GM12892 (cell line): ENCODE measurements at regions not wholly inside any gene's neighbourhood (a gene's known extent, or its start where the extent isn't known, plus 50 kb on each side); places are given as distances from the start of the nearest gene placed in this dataset.

Source experiments
- DNase-seq: peaks from one replicate; pipeline ENCODE4 v3.0.0; 2011; ENCODE audit not compliant: insufficient read length
- FAIRE-seq: peaks from 2 replicates; lab custom pipeline; 2011; peaks lifted over from hg19 to GRCh38; lab: Jason Lieb, UNC
- POLR2A ChIP-seq: IDR thresholded peaks from 2 replicates; pipeline ENCODE4 v1.6.1; 2011; ENCODE audit warnings: low read depth, low read length, control low read depth
- POLR2AphosphoS5 ChIP-seq: IDR thresholded peaks from 2 replicates; pipeline ENCODE4 v1.6.1; 2011; ENCODE audit warnings: low read depth, low read length, control low read depth
- TAF1 ChIP-seq: IDR thresholded peaks from 2 replicates; pipeline ENCODE4 v1.6.1; 2011; ENCODE audit warnings: low read depth, mild to moderate bottlenecking, control low read depth, low read length, borderline replicate concordance

DNA sequence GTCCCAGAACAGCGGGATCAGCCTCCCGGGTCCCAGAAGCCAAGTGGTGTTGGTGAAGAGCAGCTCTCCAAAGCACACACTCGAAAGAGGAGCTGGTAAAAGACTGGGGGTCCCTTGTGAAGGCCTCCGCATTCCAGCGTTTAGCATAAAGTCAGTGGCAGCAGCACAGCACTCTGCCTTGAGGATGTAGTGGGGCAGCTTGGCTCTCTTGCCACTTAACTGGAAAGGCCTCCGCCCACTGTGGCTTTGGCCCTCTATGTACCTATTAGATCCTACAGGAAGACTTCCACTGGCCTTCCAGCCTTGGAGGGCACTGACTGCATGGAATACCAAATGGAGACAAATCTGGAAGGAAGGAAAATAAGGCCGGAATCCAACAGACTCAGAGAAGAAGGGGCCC is 1455.3 kb downstream of the BRD1 start:
- no peak for TF ChIP-seq TAF1
- no peak for TF ChIP-seq POLR2AphosphoS5
- TF ChIP-seq POLR2A: no peak
- FAIRE-seq (no peak), DNase-seq (no peak)

DNA sequence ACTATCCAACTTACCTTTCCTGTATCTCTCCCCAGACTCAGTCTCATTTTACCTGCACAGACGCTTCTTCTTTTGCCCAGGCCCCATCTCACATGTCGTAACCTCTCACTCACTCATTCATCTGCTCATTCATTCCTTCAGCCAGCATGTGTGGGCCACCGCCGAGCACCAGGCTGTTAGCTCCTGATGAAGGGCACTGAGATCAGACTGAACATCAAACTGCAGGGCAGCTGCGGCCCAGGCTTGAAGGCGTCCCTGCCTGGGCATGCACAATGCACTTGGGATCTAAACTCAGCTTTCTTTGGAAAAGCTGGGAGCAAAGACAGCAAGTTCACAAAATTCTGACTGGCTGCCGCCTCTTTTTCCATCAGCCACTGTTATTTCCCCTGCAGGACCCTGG is 1456.3 kb downstream of the BRD1 start:
- TF ChIP-seq POLR2A (no peak), TAF1 (no peak), POLR2AphosphoS5 (no peak)
- no peak for FAIRE-seq
- DNase-seq: no peak

DNA sequence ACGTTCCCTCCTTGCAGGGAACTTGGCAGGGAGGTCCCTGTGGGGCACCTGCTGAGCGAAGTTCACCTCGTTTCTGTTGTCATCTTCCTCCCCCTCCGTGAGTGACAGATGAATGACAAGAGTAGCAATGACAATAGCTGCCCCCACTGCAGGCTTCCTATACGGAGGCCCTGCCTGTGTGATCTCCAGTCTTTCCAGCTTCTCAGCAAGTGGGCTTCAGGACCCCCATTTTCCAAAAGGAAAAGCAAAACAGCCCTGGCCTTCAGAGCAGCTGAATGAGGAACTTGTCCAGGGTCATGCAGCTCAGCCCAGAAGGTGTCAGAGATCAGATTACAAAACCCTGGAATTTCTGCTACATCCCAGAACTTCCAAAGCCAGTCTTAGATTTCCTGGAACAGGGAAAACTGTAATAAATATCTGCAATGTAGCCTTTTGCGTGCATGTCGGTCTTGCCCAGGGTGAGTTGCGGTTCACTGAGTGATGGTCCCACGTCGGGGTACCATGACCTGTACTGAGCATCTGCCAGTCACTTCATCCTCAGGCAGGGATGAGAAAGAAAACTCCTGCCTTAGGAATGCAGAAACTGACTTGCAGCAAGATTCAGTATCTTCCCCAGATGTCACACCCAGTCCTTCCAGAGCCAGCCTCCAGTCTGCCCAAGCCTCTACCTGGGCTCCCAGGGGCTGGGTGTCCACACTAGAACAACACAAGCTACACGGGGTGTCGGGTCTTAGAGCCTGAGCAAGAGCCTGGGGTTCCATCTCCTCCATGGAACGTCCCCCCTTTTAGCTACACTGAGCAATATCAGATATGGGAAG is 1457.0 kb downstream of the BRD1 start:
- FAIRE-seq (no peak), DNase-seq (no peak)
- no peak for TF ChIP-seq POLR2A
- TF ChIP-seq TAF1: no peak
- TF ChIP-seq POLR2AphosphoS5: no peak

DNA sequence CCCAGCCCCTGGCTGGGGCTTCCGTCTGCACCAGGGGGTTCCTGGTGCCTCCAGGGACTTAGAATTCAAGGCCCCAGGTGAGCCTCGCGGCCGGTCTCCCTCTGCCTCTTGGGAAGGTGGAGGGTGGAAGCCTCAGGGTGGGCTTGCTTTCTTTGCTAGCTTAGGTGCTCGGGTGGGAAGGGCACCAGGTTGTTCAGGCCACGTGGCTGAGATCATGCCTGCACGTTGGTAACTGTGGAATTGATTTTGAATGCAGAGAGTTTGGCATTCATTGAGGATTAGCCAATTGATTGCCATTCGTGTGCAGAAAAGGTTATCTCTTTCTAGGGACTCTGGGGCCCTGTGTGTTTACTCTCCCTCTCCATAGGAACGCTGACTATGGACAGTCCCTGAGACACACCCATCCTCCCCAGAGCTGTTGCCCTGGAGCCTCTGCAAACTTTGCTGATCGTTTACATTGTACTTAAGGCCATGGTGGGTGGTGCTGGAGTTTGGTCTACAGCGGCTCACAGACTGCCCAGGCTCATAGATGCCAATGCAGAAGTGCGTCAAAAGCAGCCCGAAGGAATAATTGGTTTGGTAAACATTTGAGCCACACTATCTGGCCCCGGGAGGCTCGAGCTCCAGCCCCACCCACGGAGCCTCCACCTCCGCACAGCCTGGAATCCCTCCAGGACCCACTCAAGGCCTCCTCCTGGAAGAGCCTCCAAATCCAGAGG is 1457.7 kb downstream of the BRD1 start:
- TF ChIP-seq POLR2A (no peak), TAF1 (no peak), POLR2AphosphoS5 (no peak)
- no peak for FAIRE-seq
- no peak for DNase-seq

DNA sequence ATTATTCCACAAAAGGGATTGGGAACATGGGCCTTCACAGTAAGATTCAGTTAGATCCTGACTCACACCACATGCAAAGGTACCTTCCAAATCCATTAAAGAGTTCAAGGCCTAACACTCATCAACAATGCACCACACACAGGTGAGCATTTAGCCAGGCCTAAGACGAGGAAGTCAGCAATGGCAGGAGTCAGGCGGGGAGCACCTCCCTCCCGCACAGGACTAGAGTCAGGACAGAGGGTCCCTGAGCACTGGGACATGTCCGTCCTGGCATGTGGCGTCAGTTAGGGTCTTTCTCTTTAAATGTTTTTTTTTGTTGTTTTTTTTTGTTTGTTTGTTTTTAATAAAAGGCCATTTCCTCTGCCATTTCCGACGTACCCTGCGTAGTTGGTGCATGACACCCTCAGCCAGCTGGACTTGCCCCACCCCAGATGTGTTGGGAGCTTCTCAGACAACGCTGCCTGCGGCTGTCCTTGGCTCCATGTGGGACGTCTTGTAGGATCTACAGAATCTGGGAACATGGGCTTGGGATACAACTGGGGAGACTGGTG is 1458.6 kb downstream of the BRD1 start:
- no peak for FAIRE-seq

DNA sequence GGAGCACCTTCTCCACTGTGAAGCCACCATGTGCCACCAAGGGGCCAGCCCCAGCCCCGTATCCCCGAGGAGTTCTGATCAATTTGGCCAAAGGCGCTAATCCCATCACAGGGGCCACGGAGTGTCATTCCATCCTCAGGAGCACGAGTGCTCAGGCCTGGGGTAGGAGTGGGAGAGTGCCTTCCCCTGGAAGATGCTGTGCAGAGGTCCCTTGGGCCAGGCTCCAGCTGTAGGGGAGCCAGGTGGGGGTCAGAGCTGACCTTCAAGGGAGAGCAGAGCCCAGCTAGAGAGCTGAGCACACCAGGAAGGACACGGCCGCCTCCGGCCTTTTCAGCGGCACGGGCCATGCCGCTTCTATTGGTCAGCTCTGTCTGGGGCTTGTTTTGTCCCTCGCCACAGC is 1459.9 kb downstream of the BRD1 start:
- TF ChIP-seq TAF1: no peak
- TF ChIP-seq POLR2A: no peak
- no peak for TF ChIP-seq POLR2AphosphoS5
- FAIRE-seq: no peak
- no peak for DNase-seq

More for the DNA sequence above, 1458.6 kb downstream of the BRD1 start:
- DNase-seq: no peak
- TF ChIP-seq TAF1 (no peak), POLR2A (no peak)

DNA sequence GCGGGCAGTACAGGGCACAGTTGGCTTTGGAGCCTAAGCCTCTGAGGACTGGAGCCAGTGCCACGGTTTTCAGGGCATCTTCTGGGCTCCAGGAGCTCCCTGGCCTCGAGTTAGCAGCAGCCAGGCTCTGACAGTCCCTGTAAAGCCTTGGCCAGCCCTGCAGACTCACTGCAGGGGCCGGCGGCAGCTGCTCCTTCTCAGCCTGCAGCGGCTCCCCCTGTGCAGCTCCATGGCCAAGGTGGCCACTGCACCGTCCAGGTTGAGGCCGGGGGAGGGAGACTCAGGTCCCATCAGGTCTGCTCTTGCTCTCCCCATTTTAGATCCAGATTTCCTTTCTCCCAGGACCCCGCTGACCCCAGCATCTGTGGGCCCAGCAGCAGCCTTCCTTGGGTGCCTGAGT is 1461.1 kb downstream of the BRD1 start:
- DNase-seq (no peak), FAIRE-seq (no peak)
- TF ChIP-seq POLR2A (no peak), TAF1 (no peak), POLR2AphosphoS5 (no peak)

DNA sequence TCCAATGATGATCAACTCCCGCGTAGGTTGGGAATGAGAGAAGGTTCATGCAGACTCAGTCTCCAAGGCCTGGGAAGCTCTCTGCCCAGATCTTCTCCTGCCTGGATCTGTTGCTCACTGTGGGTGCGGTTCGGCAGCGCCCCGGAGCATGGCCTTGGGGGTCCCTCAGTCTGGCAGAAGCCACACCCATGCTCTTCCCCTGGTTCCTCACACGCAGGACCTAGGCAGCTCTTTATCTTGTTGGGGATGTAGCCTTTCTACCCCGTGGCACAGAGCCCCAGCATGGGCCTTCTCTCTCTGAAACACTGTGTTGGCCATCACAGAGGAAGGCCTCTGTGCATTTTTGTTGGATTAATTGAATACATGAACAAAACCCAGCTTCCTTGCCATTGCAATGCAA is 1461.6 kb downstream of the BRD1 start:
- FAIRE-seq (no peak), DNase-seq (no peak)
- TF ChIP-seq POLR2AphosphoS5: no peak
- no peak for TF ChIP-seq TAF1
- TF ChIP-seq POLR2A: no peak

DNA sequence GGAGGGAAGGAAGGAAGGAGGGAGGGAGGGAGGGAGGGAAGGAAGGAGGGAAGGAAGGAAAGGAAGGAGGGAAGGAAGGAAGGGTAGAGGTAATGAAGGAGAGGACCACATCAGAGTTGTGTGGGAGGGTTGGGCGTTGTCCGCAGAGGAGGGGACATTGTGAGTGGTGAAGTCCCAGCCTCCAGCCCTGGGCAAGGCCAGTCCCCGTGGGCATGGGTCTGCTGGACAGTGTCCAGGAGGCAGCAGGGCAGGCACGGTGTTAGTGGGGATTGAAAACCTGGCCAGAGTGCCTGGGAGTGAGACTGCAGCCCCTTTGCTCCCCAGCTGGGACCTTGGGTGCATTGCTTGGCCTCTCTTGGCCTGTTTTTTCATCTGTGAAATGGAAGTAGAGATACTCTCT is 1462.3 kb downstream of the BRD1 start:
- TF ChIP-seq TAF1 (no peak), POLR2AphosphoS5 (no peak), POLR2A (no peak)
- FAIRE-seq: no peak
- no peak for DNase-seq

DNA sequence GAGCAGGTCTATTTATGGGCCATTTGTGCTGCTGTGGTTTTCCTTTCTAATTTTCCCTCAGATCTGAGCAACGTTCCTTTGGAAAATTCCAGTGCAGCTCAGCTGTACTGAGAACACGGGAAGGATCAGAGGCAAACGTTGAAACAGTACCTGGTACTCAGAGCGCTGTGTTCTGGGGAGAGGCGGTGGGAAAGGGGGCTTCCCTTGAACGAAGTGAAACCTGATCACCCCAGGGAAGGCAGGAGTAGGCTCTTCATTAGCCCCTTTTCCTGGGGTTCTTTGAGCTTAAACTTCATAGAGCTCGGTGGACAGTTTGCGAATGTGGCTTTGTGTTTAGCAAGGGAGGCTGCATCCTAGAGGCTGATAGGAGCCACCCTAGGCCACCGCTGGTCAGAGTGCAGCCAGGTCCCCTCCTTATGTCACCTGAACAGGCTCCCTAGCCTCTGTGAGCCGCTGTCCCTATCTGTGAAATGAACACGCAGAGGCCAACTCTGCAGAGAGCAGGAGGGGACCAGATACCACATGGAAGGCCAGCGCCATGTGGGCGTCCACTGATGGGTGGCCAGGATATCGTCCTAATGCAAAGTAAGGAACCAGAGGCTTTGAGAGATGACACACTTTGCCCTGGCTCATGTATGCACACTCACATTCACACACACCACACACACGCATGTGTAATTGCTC is 1464.8 kb downstream of the BRD1 start:
- FAIRE-seq (no peak), DNase-seq (no peak)
- TF ChIP-seq POLR2AphosphoS5: no peak
- TF ChIP-seq TAF1: no peak
- TF ChIP-seq POLR2A: no peak

DNA sequence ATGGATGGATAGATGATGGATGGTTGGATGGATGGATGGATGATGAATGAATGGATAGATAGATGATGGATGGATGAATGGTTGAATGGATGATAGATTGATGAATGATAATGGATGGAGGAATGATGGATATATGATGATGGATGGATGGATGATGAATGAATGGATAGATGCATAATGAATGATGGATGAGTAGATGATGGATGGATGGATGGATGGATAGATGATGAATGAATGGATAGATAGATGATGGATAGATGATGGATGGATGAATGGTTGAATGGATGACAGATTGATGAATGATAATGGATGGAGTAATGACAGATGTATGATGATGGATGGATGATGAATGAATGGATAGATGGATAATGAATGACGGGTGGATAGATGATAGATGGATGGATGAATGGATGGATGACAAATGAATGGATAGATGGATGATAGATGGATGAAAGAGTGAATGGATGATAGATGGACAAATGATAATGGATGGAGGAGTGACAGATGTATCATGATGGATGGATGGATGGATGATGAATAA is 1466.5 kb downstream of the BRD1 start:
- FAIRE-seq: no peak

More for the DNA sequence above, 1466.5 kb downstream of the BRD1 start:
- no peak for DNase-seq
- TF ChIP-seq POLR2AphosphoS5 (no peak), POLR2A (no peak), TAF1 (no peak)
